ENCODE measurements at regions not wholly inside any gene's neighbourhood (a gene's known extent, or its start where the extent isn't known, plus 50 kb on each side); places are given as distances from the start of the nearest gene placed in this dataset.

DNA sequence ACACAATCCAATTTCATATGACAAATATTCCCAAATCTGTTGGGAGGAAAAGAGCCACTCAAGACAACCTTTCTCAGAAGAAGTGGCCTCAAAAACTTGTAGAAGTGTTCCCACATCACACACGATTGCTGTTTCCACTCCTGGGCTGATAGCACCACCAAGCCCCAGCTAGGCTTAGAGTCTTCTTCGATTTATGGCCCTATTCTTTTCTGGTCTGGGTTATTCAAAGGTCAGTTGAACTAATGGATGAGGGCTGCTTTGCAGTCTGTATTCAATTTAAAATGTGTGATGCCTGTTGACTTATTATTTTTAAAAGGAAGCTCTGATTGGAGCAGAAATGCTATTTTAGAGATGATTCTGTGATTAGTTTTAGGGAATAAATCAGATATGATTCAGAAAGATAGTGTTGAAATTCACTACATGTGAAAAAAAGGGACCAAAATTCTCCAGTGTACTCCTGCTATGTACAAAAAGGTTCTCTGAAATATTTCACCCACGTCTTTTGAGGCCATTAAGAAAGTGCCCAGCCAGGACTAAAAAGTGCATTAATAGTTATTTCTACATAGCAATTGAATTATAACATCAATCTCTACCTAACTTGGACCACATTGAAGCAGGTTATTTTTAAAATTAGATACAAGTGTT is 57.3 kb upstream of the SPON1 start:
- H3K4me1 ChIP-seq (ENCODE audit: control insufficient read depth, insufficient read depth, low read length, poor library complexity, severe bottlenecking), result no peaks in the 10 kb centered on the region
- DNase-seq, result no peak

DNA sequence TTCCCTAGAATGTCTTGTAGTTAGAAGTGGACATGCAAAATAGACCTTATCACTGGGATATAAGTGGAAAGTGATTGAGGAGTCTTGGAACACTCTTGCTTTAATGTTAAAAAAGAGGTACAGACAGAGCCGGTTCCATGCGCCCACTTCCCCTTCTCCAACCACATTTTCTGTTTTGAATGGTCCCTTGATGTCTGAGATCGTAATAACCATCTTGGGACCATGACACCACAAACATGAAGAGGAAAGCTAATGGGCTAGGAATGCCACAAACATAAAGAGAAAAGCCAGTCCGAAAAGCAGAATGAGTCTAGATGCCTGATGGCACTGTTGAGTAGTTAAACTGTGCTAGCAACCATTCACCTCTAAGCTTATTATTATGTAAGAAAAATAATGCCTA is 54.8 kb upstream of the SPON1 start:
- Histone ChIP-seq H3K36me3 (ENCODE audit: control insufficient read depth, insufficient read depth, low read length) (no peaks in the 10 kb centered on the region), H3K27me3 (replicated peaks; ENCODE audit: control insufficient read depth, insufficient read depth, low read length, poor library complexity, severe bottlenecking) (no peaks in the 10 kb centered on the region), H3K4me3 (ENCODE audit: insufficient read depth, low read depth, low read length, poor library complexity, severe bottlenecking) (no peak overlapping the region), H3K9me3 (ENCODE audit: control insufficient read depth, low read length) (peaks cover 6% of the 10 kb centered on the region), H3K4me1 (ENCODE audit: control insufficient read depth, insufficient read depth, low read length, poor library complexity, severe bottlenecking) (no peaks in the 10 kb centered on the region), H3K27ac (ENCODE audit: insufficient read depth, low read length, poor library complexity, severe bottlenecking) (no peak overlapping the region)
- no peak for DNase-seq

More for the DNA sequence above, 57.3 kb upstream of the SPON1 start:
- Histone ChIP-seq H3K27ac (ENCODE audit: insufficient read depth, low read length, poor library complexity, severe bottlenecking) (no peak overlapping the region), H3K36me3 (ENCODE audit: control insufficient read depth, insufficient read depth, low read length) (no peaks in the 10 kb centered on the region), H3K4me3 (ENCODE audit: insufficient read depth, low read depth, low read length, poor library complexity, severe bottlenecking) (no peak overlapping the region), H3K27me3 (replicated peaks; ENCODE audit: control insufficient read depth, insufficient read depth, low read length, poor library complexity, severe bottlenecking) (no peaks in the 10 kb centered on the region), H3K9me3 (ENCODE audit: control insufficient read depth, low read length) (peaks cover 6% of the 10 kb centered on the region)

DNA sequence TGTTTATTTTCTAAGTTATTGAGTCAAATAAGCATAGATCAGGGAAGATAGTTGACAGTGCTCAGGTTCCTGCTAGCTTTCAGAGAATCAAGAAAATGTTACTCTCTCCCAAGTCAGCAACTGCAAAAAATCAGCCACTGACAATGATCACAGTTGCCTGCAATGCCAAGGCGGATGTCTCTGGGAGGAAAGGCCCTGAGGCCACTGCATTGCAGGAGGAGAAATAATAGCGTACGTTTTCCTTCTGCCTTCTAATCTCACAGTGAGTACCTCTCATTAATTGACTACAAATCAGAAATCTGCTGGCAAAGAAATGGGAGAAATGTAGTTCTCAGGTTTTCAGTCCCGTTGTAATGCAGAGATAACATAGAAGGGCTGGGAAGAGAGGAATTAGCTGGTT is 54.0 kb upstream of the SPON1 start:
- Histone ChIP-seq H3K4me3 (ENCODE audit: insufficient read depth, low read depth, low read length, poor library complexity, severe bottlenecking) (no peak overlapping the region), H3K4me1 (ENCODE audit: control insufficient read depth, insufficient read depth, low read length, poor library complexity, severe bottlenecking) (no peaks in the 10 kb centered on the region), H3K27me3 (replicated peaks; ENCODE audit: control insufficient read depth, insufficient read depth, low read length, poor library complexity, severe bottlenecking) (no peaks in the 10 kb centered on the region), H3K9me3 (ENCODE audit: control insufficient read depth, low read length) (peaks cover 6% of the 10 kb centered on the region), H3K36me3 (ENCODE audit: control insufficient read depth, insufficient read depth, low read length) (no peaks in the 10 kb centered on the region), H3K27ac (ENCODE audit: insufficient read depth, low read length, poor library complexity, severe bottlenecking) (no peak overlapping the region)
- no peak for DNase-seq

Data from effector memory CD4-positive, alpha-beta T cell (primary cell).